ENCODE measurements at regions not wholly inside any gene's neighbourhood (a gene's known extent, or its start where the extent isn't known, plus 50 kb on each side); places are given as distances from the start of the nearest gene placed in this dataset.

GRCh38 chr9:86830356-86830755 is 117.0 kb downstream of the GAS1 start:
- no peak for DNase-seq (ENCODE audit: low spot score)

- DNase-seq (ENCODE audit: low spot score), result no peak
Measured at GRCh38 chr9:86829496-86830046, 117.7 kb downstream of the GAS1 start.

- no peak for DNase-seq (ENCODE audit: low spot score)
Measured at GRCh38 chr9:86828631-86829030, 118.7 kb downstream of the GAS1 start.

DNA sequence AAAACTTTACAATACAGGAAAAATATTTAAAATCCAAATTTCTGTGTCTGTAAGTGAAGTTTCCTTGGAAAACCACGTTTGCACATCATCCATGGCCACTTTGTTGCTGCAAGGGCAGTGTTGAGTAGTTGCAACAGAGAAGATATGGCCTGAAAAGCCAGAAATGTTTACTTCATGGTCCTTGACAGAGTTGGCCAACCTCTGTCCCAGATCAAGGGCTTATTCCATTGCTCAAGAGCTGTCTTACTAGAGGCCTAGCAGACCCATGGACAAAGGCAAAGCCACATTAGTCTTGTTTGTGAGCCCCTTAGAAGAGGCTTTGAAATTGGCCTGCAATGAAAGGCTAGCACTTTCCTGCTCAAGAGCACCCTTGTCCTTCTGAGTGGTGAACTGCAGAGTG is 119.4 kb downstream of the GAS1 start:
- DNase-seq (ENCODE audit: low spot score), result no peak

- no peak for DNase-seq (ENCODE audit: low spot score)
Measured at GRCh38 chr9:86825299-86825698, 122.0 kb downstream of the GAS1 start.

DNA sequence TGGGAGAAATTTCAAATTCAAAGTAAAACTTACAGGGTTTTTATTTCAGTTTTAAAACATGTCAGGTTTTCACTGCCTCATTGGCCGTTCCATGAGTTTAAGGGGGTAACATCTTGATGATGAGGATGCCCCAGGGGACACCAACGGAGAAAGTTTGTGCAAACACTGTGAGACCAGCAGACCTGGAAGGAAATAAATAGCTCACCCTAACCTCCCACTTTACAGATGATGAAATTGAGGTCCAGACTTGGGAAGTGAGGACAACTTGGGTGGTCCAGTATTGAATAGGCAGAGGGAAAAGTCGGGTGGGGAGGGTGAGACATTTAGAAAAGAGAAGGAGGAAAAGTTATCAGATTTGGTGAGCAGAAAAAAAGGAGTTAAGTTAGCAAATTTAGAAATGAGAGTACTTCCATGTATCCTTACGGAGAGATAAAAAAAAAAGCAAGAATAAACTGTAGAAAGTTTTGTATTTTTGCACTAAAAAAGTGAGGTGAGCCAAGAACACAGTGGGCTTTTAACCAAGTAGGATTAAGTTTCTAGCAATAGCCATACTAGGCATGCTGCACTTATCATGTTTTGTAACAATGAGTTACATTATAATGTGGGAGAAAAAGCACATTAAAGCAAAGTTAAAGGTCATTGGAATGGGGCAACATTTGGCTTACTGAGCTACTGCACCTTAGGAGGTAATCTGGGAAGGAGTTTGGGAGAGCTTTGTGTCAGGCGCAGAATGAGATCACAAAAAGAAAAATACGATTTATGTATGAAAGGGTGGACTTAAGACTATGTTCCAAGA is 125.1 kb downstream of the GAS1 start:
- DNase-seq (ENCODE audit: low spot score), result no peak

- no peak for DNase-seq (ENCODE audit: low spot score)
Measured at GRCh38 chr9:86821006-86821845, 126.1 kb downstream of the GAS1 start.

DNA sequence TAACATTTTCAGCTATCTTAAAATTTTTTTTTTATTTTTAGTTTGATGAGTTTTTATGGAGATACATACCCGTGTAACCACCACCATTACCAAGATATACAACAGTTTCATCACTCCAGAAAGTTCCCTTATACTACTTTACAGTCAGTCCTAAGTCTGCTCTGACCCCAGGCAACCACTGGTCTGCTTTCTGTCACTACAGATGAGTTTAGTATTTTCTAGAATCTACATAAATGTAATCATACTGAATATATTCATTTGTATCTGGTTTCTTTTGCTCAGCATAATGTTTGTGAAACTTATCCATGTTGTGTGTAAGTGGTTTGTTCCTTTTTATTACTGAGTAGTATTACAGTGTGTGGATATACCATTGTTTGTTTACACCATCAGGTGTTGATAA is 127.8 kb downstream of the GAS1 start:
- DNase-seq (ENCODE audit: low spot score), result no peak

DNA sequence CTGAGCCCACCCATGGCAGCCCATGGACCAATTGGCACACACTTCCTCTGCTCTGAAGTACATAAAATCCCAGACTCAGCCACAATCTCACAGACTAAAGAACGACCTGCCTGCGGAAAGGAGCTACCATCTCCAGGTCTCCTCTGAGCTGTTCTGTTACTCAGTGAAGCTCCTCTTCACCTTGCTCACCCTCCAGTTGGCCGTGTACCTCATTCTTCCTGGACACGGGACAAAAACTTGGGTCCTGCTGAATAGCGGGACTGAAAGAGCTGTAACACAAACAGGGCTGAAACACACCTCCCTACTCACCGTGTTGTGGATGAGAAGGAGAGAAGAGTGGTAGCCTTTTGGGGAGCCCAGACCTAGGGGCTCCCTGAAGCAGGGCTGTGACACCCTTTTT is 128.7 kb downstream of the GAS1 start:
- DNase-seq (ENCODE audit: low spot score), result no peak

GRCh38 chr9:86816868-86817267 is 130.4 kb downstream of the GAS1 start:
- DNase-seq (ENCODE audit: low spot score), result no peak

DNA sequence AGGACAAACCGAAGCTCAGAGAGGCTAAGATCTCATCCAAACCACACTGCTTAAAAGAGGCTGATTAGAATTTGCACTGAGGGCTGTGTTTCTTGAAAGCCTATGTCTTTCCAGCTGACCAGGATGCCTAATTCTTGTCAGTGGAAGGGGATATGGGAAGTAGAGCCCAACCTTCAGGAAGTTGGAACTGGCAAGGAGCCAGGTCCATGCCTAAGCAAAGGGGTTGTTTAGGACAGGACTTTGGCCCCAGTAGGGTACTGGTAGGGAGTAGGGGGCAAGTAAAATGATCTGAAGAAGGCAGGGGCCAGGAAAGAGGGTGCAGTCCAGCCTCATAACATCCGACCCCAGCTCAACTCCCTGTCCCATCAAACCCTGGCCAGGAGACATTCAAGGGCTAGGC is 130.9 kb downstream of the GAS1 start:
- DNase-seq (ENCODE audit: low spot score), result no peak

DNA sequence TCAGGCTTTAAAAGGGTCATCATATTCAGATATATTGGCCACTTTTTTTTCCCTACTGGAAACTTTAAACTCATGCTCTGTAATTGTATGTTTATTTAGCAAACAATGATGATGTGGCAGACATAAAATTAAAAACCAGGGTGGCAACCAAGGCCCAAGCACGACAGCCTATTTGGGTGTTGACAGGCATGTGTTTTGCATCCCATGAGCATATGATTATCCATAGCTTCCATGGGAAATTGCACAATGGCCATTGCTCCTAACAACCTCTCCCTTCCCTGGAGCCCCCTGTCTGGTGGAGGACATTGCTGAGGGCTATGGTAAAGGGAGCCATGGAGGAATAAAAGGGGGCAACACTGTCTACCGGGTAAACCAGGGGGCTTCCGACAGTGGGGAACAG is 134.7 kb downstream of the GAS1 start:
- DNase-seq (ENCODE audit: low spot score), result no peak

DNA sequence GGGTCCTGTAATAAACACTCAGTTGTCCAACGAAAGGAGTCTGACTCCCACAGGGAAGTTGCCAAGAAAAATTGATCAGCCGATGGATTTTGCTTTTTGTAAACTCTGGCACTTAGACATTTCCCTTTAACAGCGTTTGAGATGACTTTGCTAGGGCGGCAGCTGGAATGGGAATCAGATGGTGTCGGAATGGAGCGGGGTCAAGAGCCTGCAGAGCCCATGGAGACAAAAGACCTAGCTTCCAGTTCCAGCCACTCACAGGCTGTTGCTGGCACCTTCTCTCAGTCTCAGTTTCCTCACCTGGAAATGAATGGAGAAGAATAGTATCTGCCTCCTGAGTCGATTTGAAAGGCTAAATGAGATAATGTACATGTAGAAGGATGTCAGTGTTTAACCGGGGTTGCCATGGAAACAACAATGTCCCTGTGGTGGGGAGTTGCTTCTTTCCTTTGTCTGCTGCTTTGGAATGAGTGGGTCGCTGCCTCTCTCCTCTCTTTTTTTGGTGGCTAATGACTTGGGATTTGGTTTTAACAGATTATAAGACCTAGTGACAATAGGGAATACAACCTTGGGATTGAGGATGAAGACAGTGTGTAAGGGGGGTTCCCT is 137.4 kb downstream of the GAS1 start:
- no peak for DNase-seq (ENCODE audit: low spot score)

DNA sequence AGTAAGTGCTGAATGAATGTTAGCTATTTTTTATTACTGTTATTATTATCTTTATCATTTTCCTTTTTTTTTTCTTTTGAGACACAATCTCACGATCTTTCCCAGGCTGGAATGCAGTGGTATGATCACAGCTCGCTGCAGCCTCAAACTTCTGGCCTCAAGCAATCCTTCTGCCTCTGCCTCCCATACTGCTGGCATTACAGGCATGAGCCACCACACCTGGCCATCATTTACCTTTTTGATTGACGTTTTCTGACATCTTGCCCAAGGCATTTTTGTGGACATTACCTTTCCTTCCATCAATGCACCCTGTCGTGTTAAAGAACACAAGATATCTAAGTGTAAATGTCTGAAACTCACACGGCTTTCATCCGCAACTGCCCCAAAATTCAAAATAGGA is 138.2 kb downstream of the GAS1 start:
- DNase-seq (ENCODE audit: low spot score), result no peak

DNA sequence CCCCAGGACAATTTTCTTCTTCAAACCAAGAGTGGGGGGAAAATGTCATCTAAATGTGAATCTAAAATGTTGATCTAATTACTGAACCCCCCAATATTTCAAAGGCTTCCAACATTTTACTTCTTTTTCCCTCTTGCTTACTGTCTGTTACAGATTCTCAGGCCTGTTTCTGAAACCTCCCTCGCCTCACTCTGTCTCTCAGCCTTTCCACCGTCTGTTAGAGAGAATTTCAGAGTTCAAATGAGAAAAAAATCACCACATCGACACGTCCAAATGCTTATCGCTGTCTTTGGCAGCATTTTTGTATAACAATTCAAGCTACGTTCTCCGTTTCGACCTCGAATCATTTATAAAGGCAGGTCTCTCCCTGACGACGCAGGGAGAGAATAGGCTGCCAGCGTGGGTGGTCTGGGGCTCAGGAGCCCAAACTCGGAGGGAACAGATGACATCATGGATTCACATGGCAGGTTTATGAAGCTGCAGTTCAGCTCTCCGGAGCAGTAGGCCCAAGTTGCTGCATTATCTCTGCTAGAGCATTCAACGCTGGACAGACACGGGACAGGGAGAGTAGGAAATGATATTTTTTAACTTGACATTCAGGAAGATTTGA is 139.8 kb downstream of the GAS1 start:
- no peak for DNase-seq (ENCODE audit: low spot score)

DNA sequence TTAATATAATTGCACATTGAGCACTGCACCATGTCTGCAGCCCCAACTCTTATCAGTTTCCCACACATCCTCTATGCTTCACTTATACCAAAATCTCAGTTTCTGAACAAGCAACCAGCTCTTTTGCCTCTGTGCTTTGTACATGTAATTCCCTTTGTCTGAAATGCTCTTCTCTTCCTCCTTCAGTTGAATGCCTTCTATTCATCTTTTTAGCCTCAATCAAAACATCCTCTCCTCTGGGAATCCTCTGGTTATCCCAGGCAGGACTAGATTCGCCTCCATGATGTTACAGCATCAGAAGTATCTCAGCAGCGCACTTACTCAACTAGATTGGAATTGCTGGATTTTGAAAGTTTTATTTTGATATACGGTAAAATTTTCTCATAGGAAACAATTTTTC is 143.3 kb downstream of the GAS1 start:
- no peak for DNase-seq (ENCODE audit: low spot score)

DNA sequence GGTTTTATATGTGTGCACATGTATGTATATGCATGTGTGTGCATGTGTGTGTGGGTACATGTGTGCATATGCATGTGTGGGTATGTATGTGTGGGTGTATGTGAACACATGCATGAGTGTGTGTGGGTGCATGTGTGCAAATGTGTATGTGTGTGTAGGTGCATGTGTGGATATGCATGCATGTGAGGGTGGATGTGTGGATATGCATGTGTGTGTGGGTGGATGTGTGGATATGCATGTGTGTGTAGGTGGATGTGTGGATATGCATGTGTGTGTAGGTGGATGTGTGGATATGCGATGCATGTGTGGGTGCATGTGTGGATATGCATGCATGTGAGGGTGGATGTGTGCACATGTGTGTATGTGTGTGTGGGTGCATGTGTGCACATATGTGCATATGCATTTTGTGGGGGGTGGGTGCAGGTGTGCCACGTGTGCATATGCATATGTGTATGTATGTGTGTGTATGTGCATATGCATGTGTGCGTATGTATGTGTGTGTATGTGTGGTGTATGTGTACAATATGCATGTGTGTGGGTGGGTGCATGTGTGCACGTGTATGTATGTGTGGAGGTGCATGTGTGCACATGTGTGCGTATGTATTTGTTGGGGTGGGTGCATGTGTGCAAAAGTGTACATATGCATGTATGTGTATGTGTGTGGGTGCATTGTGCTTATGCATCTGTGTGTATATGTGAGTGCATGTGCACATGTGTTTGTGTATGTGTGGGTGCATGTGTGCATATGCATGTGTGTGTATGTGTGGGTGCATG is 144.2 kb downstream of the GAS1 start:
- no peak for DNase-seq (ENCODE audit: low spot score)

DNA sequence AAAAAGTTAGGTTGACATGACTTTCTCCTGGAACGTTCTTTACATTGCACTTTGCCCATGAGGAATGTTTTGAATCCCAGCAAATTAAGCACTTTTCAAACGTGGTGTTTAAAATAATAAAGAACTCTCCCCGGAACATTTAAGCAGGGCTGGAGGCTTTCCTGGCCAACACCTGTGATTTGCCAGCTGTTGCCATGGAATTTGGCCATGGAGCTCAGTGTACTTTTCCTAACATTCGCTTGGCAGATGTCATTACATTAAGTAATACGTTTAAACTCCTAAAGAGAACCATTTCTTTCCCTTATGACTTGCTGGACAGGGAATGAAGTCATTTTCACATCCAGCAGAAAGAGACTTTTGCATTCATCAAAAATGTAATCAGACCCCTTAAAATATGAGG is 146.1 kb downstream of the GAS1 start:
- no peak for DNase-seq (ENCODE audit: low spot score)

- DNase-seq (ENCODE audit: low spot score), result no peak
Measured at GRCh38 chr9:86800681-86801080, 146.6 kb downstream of the GAS1 start.

GRCh38 chr9:86798966-86799365 is 148.3 kb downstream of the GAS1 start:
- no peak for DNase-seq (ENCODE audit: low spot score)

GRCh38 chr9:86796666-86797065 is 150.6 kb downstream of the GAS1 start:
- DNase-seq (ENCODE audit: low spot score), result no peak
